ENCODE measurements at regions not wholly inside any gene's neighbourhood (a gene's known extent, or its start where the extent isn't known, plus 50 kb on each side); places are given as distances from the start of the nearest gene placed in this dataset.

GRCh38 chr7:15860264-15860949 is 173.9 kb upstream of the MEOX2 start:
- no peak for TF ChIP-seq CTCF (conservative IDR thresholded peaks at IDR 0.05 in 1 of 2, IDR thresholded peaks at IDR 0.05 in 1 of 2; ENCODE audit: extremely low read depth in 1 of 2, insufficient read depth in 1 of 2, low read depth in 1 of 2, low read length in 2 of 2)
- TF ChIP-seq EZH2 (IDR thresholded peaks at IDR 0.05; ENCODE audit: borderline replicate concordance, low read length) = no peak
